GM21717 (cell line): ENCODE measurements at regions not wholly inside any gene's neighbourhood (a gene's known extent, or its start where the extent isn't known, plus 50 kb on each side); places are given as distances from the start of the nearest gene placed in this dataset.
"Not testable (repeated sequence)": the region's sequence is repeated elsewhere in the genome, so short reads cannot be mapped to it uniquely, and the experiment has no call there.

ENCODE experiments used
- ATAC-seq: cut with Tn5 transposase; IDR thresholded peaks from one replicate; pipeline ENCODE4 v1.9.1; 2021; ENCODE audit warnings: mild to moderate bottlenecking, moderate library complexity; ENCODE audit not compliant: unreplicated experiment

GRCh38 chr6:142016666-142017065 is 116.1 kb upstream of the GJE1 start:
- not testable (repeated sequence) for ATAC-seq

DNA sequence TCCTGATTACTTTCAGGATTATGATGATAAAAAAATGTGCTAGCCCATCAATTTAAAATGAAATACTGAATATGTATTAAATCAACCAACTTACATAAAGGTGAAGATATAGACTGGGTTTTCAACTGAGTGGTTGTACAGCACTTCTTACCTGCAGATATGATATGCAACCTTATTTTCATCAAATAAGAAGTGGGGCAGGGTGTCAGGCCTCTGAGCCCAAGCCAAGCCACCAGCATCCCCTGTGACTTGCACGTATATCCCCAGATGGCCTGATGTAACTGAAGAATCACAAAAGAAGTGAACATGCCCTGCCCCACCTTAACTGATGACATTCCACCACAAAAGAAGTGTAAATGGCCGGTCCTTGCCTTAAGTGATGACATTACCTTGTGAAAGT is 117.3 kb upstream of the GJE1 start:
- not testable (repeated sequence) for ATAC-seq

- no peak for ATAC-seq
These were observed 117.7 kb upstream of the GJE1 start for GRCh38 chr6:142015011-142015410.

GRCh38 chr6:142014515-142014914 is 118.2 kb upstream of the GJE1 start:
- no peak for ATAC-seq

DNA sequence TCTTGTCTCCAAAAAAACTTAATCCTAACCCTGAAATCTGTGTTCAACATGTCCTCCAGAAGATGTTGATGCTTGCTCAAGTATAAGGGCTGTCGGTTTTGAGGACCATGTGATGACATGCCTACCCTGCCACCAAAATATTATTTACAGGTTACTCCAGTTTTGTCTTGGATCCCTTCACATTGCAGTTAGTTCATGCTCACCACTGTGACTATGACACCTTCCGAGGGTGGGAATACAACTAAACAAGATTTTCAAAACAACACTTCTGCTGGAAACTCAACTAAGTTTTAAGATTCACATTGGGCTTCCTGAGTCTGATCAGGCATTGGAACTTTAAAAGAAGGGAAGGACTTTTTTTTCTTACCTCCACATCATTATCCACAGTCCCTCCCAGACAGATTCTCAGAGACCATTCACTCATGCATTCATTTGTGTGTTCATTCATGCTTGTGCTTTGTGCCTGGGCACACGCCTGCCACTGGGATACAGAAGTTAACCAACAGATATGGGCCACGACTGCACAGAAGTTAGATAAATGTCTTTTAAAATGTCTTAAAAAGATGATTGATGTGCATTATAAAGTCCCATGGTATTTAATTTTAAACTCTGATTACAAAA is 118.7 kb upstream of the GJE1 start:
- ATAC-seq = no peak

DNA sequence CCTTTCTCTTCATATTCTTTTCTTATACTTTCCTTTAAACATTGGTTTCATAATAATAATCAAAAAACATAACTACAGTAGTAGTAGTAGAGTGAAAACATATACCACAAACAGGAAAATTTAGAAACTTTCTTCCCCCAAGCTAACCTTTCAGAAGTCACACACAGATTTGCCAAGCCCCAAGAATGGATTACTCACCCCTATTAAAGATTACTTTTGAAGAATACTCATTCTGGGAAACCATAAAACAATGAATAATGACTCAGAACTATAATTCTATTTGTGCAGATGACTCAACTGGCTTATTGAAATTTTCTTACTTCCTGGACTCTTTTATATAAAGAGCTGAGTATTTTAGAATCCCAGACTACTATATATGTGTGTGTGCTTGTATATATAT is 119.4 kb upstream of the GJE1 start:
- peak; percentile 74 for ATAC-seq

DNA sequence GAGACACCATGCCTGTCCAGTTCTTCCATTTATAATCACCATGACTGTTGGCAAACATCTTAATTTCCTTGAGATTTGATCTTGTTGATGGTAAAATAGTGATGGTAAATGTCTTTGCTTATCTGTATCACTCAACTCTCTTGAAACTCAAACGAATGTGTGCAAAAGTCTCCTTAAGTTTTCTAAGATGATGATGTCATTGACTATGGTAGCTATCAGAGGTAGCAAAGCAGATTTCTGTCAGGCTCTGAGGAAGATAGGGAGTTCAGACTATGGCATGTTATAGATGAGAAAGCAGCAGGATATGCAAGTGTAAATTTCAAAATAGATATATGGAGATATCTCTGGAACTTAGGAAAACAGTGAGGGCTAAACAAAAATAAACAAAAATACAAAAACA is 121.0 kb upstream of the GJE1 start:
- ATAC-seq = no peak

GRCh38 chr6:142011156-142011555 is 121.6 kb upstream of the GJE1 start:
- no peak for ATAC-seq

- ATAC-seq = no peak
These were observed 123.1 kb upstream of the GJE1 start for GRCh38 chr6:142009647-142010046.

GRCh38 chr6:142008781-142009180 is 123.9 kb upstream of the GJE1 start:
- ATAC-seq = no peak

GRCh38 chr6:142008016-142008735 is 124.5 kb upstream of the GJE1 start:
- no peak for ATAC-seq

- ATAC-seq = no peak
These were observed 127.7 kb upstream of the GJE1 start for GRCh38 chr6:142005021-142005420.

GRCh38 chr6:142002825-142003405 is 129.8 kb upstream of the GJE1 start:
- no peak for ATAC-seq

DNA sequence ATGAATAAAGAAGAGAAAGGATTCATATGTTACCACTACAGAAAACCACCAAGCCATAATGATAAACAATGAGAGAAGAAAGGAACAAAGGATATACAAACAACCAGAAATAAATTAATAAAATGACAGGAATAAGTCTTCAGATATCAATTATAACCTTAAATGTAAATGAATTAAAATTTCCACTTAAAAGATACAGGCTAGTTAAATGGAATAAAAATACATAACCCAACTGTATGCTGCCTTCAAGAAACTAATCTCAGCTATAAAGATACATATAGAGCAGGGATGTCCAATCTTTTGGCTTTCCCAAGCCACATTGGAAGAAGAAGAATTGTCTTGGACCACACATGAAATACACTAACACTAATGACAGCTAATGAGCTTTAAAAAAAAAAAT is 135.9 kb upstream of the GJE1 start:
- no peak for ATAC-seq

- ATAC-seq = no peak
These were observed 140.6 kb upstream of the GJE1 start for GRCh38 chr6:141992109-141992508.

DNA sequence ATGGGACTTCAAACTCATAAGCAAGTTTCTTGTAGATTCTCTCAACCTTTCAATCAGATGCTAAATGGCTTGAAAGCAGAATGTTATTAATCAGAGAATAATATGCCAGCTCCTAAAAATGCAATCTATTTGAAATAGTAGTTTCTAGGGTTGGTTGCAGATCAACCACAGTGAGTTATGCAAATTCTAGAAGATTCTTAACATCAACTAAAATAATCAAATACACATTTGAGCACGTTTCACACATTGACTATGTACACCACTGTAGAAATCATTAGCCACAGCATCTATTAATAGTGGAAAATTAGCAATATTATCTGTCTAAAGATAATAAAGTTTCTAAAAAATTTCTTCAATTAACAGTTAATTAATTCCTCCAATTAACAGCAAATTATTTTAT is 141.9 kb upstream of the GJE1 start:
- ATAC-seq = no peak

GRCh38 chr6:141989706-141989959 is 143.1 kb upstream of the GJE1 start:
- no peak for ATAC-seq

DNA sequence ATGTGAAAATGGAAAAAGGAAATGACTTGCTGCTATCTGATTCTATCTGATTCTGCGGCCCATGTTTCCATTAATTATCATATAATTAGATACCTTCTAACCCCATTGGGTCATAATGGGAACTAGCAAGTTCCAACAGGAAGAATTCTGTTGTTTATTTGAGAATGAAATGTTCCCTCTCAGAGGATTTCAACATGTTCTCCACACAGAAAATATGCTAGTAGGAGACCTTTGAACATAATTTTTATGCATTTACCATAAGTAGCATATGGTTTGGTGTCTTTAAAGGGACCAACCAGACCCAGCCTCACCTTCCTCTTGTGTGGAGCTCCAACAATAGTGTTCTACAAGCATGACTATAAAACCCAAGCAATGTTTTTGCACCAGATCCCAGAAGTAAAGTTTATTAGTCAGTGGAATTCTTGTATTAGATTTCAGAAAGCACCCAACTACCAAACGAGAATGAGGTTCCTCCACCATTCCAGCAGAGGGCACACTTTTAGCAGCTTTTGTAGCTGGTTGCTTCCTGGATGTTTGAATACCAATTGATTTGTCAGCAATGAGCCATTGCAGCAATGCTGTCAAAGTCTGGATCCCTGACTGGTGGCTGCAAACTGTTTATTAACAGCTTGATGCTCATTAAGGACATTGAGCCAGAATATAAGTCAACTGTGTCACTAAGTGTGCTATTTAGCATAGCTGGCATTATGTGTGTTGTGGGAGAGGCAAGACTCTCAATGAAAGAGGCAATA is 143.6 kb upstream of the GJE1 start:
- peak; percentile 89 for ATAC-seq

DNA sequence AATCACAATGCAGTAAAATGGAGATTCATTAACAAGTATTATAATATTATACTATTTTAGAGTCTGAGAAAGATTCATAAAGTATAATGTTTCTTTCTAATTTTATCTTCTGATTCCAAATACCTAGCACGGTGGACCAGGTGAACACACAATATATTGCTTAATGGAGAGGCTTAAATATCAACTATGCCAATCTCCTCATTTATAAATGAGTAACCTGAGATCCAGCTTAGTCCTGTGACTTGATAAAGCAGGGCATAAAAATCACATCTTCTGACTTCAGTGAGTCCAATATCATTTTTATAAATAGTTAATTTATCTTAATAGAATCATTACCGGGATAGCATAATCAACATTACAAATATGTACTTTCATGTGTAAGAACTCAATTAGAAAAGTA is 144.4 kb upstream of the GJE1 start:
- no peak for ATAC-seq

GRCh38 chr6:141986457-141986856 is 146.3 kb upstream of the GJE1 start:
- ATAC-seq = no peak

GRCh38 chr6:141981190-141981589 is 151.5 kb upstream of the GJE1 start:
- ATAC-seq = no peak

DNA sequence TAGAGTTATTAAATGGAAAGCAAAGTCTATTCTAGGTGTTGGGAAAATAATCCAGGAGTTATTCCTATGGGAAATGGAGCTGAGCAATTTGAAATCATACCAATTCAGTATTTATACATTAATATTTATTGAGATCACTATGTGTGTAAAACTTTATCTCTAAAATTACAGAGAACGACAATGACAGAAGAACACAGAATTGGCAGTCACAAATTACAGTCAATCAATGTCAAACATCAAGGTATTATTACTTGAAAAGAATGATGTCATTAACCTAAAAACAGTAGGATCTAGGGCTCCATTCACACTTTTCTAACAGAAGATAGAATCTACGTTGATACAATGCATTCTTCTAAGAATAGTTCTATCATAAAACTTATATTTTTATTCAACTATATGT is 154.9 kb upstream of the GJE1 start:
- ATAC-seq = no peak
